ENCODE measurements at regions not wholly inside any gene's neighbourhood (a gene's known extent, or its start where the extent isn't known, plus 50 kb on each side); places are given as distances from the start of the nearest gene placed in this dataset.

GRCh38 chr21:17730782-17731181 lies 88.4 kb downstream of the C21orf91 start:
- Histone ChIP-seq H3K36me3 (no peaks in the 10 kb centered on the region), H3K9me3 (no peaks in the 10 kb centered on the region), H3K27me3 (no peaks in the 10 kb centered on the region), H3K4me3 (no peak overlapping the region), H3K27ac (replicated peaks in 1 of 4) (no peak overlapping the region), H3K4me1 (no peaks in the 10 kb centered on the region)
- intact Hi-C loops (cut with DNase I) = no loop called here
- WGBS = 59% methylated on average over 1 of the region's 1 CpG
- no peak for TF ChIP-seq POLR2AphosphoS5 (IDR thresholded peaks at IDR 0.05)
- no peak for TF ChIP-seq EP300 (IDR thresholded peaks at IDR 0.05)
- TF ChIP-seq POLR2A (IDR thresholded peaks at IDR 0.05; ENCODE audit: low read depth) = no peak
- no peak for TF ChIP-seq CTCF (IDR thresholded peaks at IDR 0.05)
- no peak for DNase-seq (ENCODE audit: extremely low spot score)

GRCh38 chr21:17729455-17729854 lies 89.7 kb downstream of the C21orf91 start:
- Histone ChIP-seq H3K27ac (replicated peaks in 1 of 4) (no peak overlapping the region), H3K36me3 (no peaks in the 10 kb centered on the region), H3K4me1 (no peaks in the 10 kb centered on the region), H3K9me3 (no peaks in the 10 kb centered on the region), H3K4me3 (no peak overlapping the region), H3K27me3 (no peaks in the 10 kb centered on the region)
- intact Hi-C loops (cut with DNase I) = no loop called here
- TF ChIP-seq POLR2A (IDR thresholded peaks at IDR 0.05; ENCODE audit: low read depth) (no peak), EP300 (IDR thresholded peaks at IDR 0.05) (no peak), POLR2AphosphoS5 (IDR thresholded peaks at IDR 0.05) (no peak), CTCF (IDR thresholded peaks at IDR 0.05) (no peak)
- 90% methylated on average over 2 of the region's 2 CpGs for WGBS
- DNase-seq (ENCODE audit: extremely low spot score) = no peak

GRCh38 chr21:17727361-17727760 lies 91.8 kb downstream of the C21orf91 start:
- 88% methylated on average over 6 of the region's 6 CpGs for WGBS
- H3K4me1 ChIP-seq = no peaks in the 10 kb centered on the region
- intact Hi-C loops (cut with DNase I) = no loop called here
- H3K4me3 ChIP-seq = no peak overlapping the region
- no peak for DNase-seq (ENCODE audit: extremely low spot score)
- H3K27ac ChIP-seq (replicated peaks in 1 of 4) = no peak overlapping the region
- H3K27me3 ChIP-seq = no peaks in the 10 kb centered on the region
- TF ChIP-seq EP300 (IDR thresholded peaks at IDR 0.05) (no peak), POLR2A (IDR thresholded peaks at IDR 0.05; ENCODE audit: low read depth) (no peak), POLR2AphosphoS5 (IDR thresholded peaks at IDR 0.05) (no peak), CTCF (IDR thresholded peaks at IDR 0.05) (no peak)
- H3K36me3 ChIP-seq = no peaks in the 10 kb centered on the region
- H3K9me3 ChIP-seq = no peaks in the 10 kb centered on the region

GRCh38 chr21:17726047-17726829 lies 92.9 kb downstream of the C21orf91 start:
- no peak for DNase-seq (ENCODE audit: extremely low spot score)
- intact Hi-C loops (cut with DNase I) = no loop called here
- H3K9me3 ChIP-seq = no peaks in the 10 kb centered on the region
- H3K4me3 ChIP-seq = no peak overlapping the region
- no peaks in the 10 kb centered on the region for H3K36me3 ChIP-seq
- H3K27me3 ChIP-seq = no peaks in the 10 kb centered on the region
- WGBS = 92% methylated on average over 8 of the region's 8 CpGs
- H3K27ac ChIP-seq (replicated peaks in 1 of 4) = no peak overlapping the region
- TF ChIP-seq POLR2AphosphoS5 (IDR thresholded peaks at IDR 0.05) = no peak
- TF ChIP-seq CTCF (IDR thresholded peaks at IDR 0.05) = no peak
- TF ChIP-seq POLR2A (IDR thresholded peaks at IDR 0.05; ENCODE audit: low read depth) = no peak
- TF ChIP-seq EP300 (IDR thresholded peaks at IDR 0.05) = no peak
- H3K4me1 ChIP-seq = no peaks in the 10 kb centered on the region

GRCh38 chr21:17725339-17725738 lies 93.8 kb downstream of the C21orf91 start:
- intact Hi-C loops (cut with DNase I) = no loop called here
- Histone ChIP-seq H3K4me3 (no peak overlapping the region), H3K9me3 (no peaks in the 10 kb centered on the region), H3K4me1 (no peaks in the 10 kb centered on the region), H3K27me3 (no peaks in the 10 kb centered on the region), H3K36me3 (no peaks in the 10 kb centered on the region), H3K27ac (replicated peaks in 1 of 4) (no peak overlapping the region)
- 85% methylated on average over 3 of the region's 3 CpGs for WGBS
- TF ChIP-seq CTCF (IDR thresholded peaks at IDR 0.05) (no peak), POLR2AphosphoS5 (IDR thresholded peaks at IDR 0.05) (no peak), POLR2A (IDR thresholded peaks at IDR 0.05; ENCODE audit: low read depth) (no peak), EP300 (IDR thresholded peaks at IDR 0.05) (no peak)
- DNase-seq (ENCODE audit: extremely low spot score) = no peak
